Suprapubic skin (tissue), 4 donors: ENCODE measurements at regions not wholly inside any gene's neighbourhood (a gene's known extent, or its start where the extent isn't known, plus 50 kb on each side); places are given as distances from the start of the nearest gene placed in this dataset.

Experiments
- POLR2A ChIP-seq, 2 donors: fragments of 450-650 bp; IDR thresholded peaks; one replicate each; pipeline ENCODE4 v1.6.1; 2017; ENCODE audit warnings: antibody characterized with exemption in 2 of 2, mild to moderate bottlenecking in 2 of 2, moderate library complexity in 2 of 2
- POLR2AphosphoS5 ChIP-seq, 3 donors: sonication (generic); formaldehyde crosslinking; IDR thresholded peaks; one replicate each; pipeline ENCODE4 v1.6.1; 2017; ENCODE audit warnings: antibody characterized with exemption in 3 of 3
- TF ChIP-seq, protein P1 (sequence below), 2 donors: fragments of 200-600 bp in 1 of 2; fragments of 450-650 bp in 1 of 2; sonication (generic) in 1 of 2; IDR thresholded peaks; one replicate each; pipeline ENCODE4 v1.5.1; 2016 to 2019; ENCODE audit warnings: antibody characterized with exemption in 2 of 2, mild to moderate bottlenecking in 1 of 2, moderate library complexity in 1 of 2

DNA sequence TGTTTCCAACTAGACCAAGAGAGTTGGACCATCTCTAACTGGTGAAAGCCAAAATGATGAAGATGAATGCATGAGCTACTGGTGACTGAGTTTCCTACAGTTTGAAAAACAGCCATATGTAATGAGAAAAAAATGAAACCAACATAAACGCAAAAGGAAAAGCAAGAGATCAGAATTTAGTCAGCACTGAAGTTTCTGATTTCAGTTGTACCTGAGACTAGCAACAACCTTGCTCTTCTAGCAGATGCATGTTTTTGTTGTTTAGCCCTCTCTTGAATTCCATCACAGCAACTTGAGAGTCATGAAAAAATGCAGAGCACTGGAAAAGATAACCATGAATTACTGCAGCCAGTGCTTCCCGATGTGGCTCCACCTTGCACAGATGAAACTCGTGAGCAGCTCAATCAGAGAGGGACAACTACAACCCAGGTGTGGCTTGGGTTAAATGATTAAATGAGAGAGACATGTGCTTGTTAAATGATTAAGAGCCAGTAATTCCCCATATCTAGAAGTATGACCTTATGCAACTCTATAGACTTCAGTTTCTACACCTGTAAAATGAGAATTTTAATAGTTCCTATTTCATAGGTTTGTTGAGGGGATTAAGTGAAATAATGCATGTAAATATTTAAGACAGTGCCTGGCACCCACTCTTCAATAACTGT is 104.8 kb downstream of the ELOVL4 start:
- TF ChIP-seq, protein P1, sequence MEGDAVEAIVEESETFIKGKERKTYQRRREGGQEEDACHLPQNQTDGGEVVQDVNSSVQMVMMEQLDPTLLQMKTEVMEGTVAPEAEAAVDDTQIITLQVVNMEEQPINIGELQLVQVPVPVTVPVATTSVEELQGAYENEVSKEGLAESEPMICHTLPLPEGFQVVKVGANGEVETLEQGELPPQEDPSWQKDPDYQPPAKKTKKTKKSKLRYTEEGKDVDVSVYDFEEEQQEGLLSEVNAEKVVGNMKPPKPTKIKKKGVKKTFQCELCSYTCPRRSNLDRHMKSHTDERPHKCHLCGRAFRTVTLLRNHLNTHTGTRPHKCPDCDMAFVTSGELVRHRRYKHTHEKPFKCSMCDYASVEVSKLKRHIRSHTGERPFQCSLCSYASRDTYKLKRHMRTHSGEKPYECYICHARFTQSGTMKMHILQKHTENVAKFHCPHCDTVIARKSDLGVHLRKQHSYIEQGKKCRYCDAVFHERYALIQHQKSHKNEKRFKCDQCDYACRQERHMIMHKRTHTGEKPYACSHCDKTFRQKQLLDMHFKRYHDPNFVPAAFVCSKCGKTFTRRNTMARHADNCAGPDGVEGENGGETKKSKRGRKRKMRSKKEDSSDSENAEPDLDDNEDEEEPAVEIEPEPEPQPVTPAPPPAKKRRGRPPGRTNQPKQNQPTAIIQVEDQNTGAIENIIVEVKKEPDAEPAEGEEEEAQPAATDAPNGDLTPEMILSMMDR (IDR thresholded peaks at IDR 0.05), result no peak
- TF ChIP-seq POLR2A (IDR thresholded peaks at IDR 0.05) (no peak), POLR2AphosphoS5 (IDR thresholded peaks at IDR 0.05) (no peak)
